NB4 (cell line): ENCODE measurements at regions not wholly inside any gene's neighbourhood (a gene's known extent, or its start where the extent isn't known, plus 50 kb on each side); places are given as distances from the start of the nearest gene placed in this dataset.

Experiments used
- CTCF ChIP-seq: IDR thresholded peaks from one replicate; pipeline ENCODE4 v1.5.1; 2012; ENCODE audit warnings: low read depth, low read length
- POLR2A ChIP-seq: IDR thresholded peaks from 2 replicates; pipeline ENCODE4 v1.6.1; 2011; ENCODE audit warnings: mild to moderate bottlenecking; ENCODE audit not compliant: insufficient read length; ENCODE audit errors: extremely low read depth

DNA sequence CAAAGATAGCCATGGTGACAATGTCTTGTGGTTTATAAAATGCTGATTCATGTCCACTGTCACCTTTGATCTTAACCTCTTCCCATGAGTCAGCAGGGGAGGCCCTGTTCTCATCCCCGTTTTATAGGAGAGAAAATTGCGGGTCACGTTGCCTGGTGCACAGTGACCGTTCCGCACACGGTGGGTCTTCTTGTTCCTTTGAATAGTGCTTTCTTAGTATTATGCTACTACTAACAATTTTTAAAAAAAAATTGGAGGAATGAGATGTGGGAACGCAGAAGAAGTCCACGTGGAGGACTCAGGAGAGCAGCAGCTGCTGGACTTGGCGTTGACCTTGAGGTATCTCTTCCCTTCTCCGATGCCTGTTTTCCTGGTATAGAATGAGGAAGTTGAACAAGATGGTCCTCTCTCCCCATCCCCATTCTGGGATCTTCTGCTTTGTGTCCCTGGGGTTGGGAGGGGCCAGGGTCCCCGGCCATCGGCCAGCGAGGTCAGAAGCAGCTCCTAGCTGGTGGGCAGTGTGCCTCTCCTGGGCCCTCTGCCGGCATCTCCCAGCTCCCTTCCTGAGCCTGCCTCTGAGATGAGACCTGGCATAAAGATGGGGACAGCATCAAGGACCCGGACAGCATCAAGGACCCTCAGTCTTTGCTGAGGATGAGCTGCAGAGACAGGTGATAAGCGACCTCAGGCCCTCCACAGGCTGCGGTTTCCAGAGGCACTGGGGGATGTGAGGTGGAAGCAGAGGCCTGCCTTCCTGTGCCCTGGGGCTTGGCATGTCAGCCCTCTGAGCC lies 143.9 kb downstream of the C9orf50 start:
- TF ChIP-seq CTCF (no peak), POLR2A (no peak)
